ENCODE measurements at regions not wholly inside any gene's neighbourhood (a gene's known extent, or its start where the extent isn't known, plus 50 kb on each side); places are given as distances from the start of the nearest gene placed in this dataset.

GRCh38 chr2:145119225-145119624, 599.3 kb upstream of the ZEB2 start:
- Histone ChIP-seq H3K4me1 (ENCODE audit: insufficient read depth) (no peaks in the 10 kb centered on the region), H3K27ac (ENCODE audit: low read depth) (no peak overlapping the region), H3K4me3 (ENCODE audit: low read depth, low read length) (no peak overlapping the region), H3K36me3 (ENCODE audit: insufficient read depth) (no peaks in the 10 kb centered on the region)
- 98% methylated on average over 1 of the region's 1 CpG for WGBS
- DNase-seq (ENCODE audit: extremely low spot score), result no peak

GRCh38 chr2:145116834-145117725, 597.2 kb upstream of the ZEB2 start:
- Histone ChIP-seq H3K4me1 (ENCODE audit: insufficient read depth) (no peaks in the 10 kb centered on the region), H3K36me3 (ENCODE audit: insufficient read depth) (no peaks in the 10 kb centered on the region), H3K27ac (ENCODE audit: low read depth) (no peak overlapping the region), H3K4me3 (ENCODE audit: low read depth, low read length) (no peak overlapping the region)
- WGBS, result 76% methylated on average over 5 of the region's 5 CpGs
- no peak for DNase-seq (ENCODE audit: extremely low spot score)

DNA sequence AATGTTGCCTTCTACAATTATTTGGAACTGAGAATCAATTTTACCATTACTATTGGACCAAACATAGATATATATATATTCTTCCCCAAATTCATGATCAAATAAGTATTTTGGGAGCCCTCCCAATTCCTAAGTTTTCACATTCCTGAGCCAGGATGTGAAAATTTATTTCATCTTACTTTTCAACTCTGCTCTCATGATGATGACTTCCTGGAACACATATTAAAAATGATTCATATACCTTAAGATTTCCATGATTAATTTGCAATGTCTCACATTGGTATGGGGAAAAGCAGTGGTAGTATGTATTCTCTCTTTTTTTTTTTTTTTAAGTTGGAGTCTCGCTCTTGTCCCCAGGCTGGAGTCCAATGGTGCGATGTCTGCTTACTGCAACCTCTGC, 596.1 kb upstream of the ZEB2 start:
- Histone ChIP-seq H3K27ac (ENCODE audit: low read depth) (no peak overlapping the region), H3K36me3 (ENCODE audit: insufficient read depth) (no peaks in the 10 kb centered on the region), H3K4me1 (ENCODE audit: insufficient read depth) (no peaks in the 10 kb centered on the region), H3K4me3 (ENCODE audit: low read depth, low read length) (no peak overlapping the region)
- DNase-seq (ENCODE audit: extremely low spot score), result no peak
- WGBS, result 100% methylated on average over 2 of the region's 2 CpGs

DNA sequence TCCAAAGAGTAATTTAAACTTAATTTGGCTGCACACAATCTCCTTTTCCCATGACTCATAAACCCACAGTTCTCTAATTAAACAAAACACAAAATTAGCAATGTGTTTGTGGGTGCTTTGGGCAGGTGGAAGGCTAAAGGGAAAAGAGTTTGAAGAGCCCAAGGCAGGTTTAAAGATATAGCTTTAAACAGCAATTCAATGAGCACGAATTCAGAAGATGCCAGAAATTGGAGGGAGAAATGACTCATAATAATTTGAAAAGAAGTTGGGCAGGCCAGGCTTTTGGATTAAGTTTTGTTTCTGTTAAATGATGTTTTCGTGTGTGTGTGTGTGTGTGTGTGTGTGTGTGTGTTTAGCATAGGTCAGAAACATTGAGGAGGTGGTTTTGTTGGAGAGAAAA, 594.8 kb upstream of the ZEB2 start:
- H3K4me1 ChIP-seq (ENCODE audit: insufficient read depth), result no peaks in the 10 kb centered on the region
- no peak overlapping the region for H3K27ac ChIP-seq (ENCODE audit: low read depth)
- H3K36me3 ChIP-seq (ENCODE audit: insufficient read depth), result no peaks in the 10 kb centered on the region
- 50% methylated on average over 2 of the region's 2 CpGs for WGBS
- no peak overlapping the region for H3K4me3 ChIP-seq (ENCODE audit: low read depth, low read length)
- DNase-seq (ENCODE audit: extremely low spot score), result no peak

DNA sequence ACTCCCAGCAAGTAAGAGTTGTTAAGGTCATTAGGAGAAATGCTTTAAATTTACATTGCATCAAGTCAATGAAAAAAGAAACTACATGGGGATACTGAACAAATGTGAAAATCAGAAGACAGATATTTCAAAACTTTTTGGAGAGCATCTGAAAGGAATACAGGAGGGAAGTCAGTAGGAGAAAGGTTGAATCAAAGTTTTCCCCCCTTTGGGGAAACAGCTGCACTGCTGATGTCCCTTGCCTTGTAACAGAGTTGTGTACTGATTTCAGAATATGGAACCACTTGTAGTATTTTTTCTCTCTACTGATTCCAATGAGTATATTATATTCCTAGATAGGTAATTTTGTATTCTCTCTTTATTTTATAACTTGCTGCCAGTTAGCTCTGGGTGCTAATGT, 592.5 kb upstream of the ZEB2 start:
- Histone ChIP-seq H3K27ac (ENCODE audit: low read depth) (no peak overlapping the region), H3K4me1 (ENCODE audit: insufficient read depth) (no peaks in the 10 kb centered on the region), H3K4me3 (ENCODE audit: low read depth, low read length) (no peak overlapping the region), H3K36me3 (ENCODE audit: insufficient read depth) (no peaks in the 10 kb centered on the region)
- DNase-seq (ENCODE audit: extremely low spot score), result no peak

- no peak overlapping the region for H3K27ac ChIP-seq (ENCODE audit: low read depth)
- H3K36me3 ChIP-seq (ENCODE audit: insufficient read depth), result no peaks in the 10 kb centered on the region
- H3K4me1 ChIP-seq (ENCODE audit: insufficient read depth), result no peaks in the 10 kb centered on the region
- 93% methylated on average over 3 of the region's 3 CpGs for WGBS
- no peak for DNase-seq (ENCODE audit: extremely low spot score)
- no peak overlapping the region for H3K4me3 ChIP-seq (ENCODE audit: low read depth, low read length)
These were observed 590.9 kb upstream of the ZEB2 start for GRCh38 chr2:145110668-145111356.

DNA sequence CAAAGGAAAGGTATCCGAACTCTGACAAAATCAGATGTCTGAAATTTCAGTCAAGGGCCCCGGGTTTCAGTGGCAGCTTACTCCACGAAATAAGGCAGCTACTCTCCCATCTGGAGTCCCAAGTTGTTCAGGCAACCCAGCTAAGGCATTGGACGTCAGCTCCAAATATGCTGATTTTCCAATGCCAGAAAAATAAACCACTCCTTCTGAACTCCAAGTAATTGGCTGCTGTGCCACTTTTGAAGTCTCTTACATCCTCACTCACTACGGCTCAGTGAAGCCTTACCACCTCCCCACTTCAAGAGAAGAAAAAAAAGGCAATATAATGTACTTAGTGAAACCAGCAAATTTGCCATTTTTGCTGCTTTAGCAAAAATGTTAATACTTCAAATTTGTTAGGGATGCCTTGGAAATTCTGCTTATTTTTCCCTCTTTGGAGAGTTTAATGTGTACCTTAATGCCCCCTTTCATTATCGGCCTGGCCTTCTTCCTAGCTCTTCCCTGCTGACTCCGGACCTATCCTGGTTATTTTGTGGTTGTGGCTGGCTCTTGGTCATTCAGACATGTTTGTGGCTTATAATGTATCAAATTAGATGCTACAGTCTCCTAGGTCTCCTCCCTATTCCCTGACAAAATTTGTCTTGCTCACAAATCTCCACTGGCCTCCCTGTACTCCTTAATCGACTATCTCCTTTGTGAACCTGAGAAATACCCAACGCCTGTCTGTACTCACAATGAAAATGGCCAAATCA, 589.2 kb upstream of the ZEB2 start:
- DNase-seq (ENCODE audit: extremely low spot score), result no peak
- no peak overlapping the region for H3K27ac ChIP-seq (ENCODE audit: low read depth)
- H3K4me1 ChIP-seq (ENCODE audit: insufficient read depth), result no peaks in the 10 kb centered on the region
- 93% methylated on average over 9 of the region's 9 CpGs for WGBS
- no peak overlapping the region for H3K4me3 ChIP-seq (ENCODE audit: low read depth, low read length)
- no peaks in the 10 kb centered on the region for H3K36me3 ChIP-seq (ENCODE audit: insufficient read depth)

DNA sequence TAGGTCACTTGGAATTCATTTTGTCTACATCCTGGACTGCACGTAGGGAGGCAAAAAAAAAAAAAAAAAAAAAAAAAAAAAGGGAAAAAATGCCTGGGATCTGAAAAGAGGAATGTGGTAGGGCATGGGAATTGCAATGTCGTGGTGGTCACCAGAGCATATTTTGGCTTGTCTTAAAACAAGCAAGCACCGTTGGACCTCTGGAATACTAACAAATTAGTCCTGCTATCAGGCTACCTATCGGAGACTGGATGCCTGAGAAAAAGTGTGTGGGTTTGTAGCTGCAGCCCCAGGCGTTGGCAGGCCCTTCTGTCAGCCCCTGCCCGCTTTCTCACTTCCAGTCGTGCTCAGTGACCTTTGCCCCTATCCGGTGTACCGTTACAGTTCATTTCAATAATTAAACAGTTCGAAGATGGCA, 588.5 kb upstream of the ZEB2 start:
- 77% methylated on average over 10 of the region's 10 CpGs for WGBS
- DNase-seq (ENCODE audit: extremely low spot score), result no peak
- Histone ChIP-seq H3K4me1 (ENCODE audit: insufficient read depth) (no peaks in the 10 kb centered on the region), H3K27ac (ENCODE audit: low read depth) (no peak overlapping the region), H3K4me3 (ENCODE audit: low read depth, low read length) (no peak overlapping the region), H3K36me3 (ENCODE audit: insufficient read depth) (no peaks in the 10 kb centered on the region)

DNA sequence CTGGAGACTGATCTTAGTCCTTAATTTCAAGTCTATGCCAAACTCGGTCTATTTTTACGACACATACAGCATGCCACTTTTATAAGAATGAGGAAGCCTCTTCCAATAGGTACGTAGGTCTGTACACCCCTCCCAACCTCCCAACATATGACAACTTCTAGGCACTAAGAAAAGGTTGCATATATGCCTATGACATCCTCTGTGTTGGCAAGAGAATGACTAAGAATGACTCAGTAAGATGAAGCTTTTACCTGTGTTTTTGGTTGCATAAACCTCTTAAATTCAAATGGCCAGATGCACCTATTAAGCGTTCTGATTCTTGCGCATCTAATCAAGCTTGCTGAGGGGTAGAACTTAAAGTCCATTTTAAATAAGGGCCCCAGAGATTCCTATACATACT, 586.4 kb upstream of the ZEB2 start:
- DNase-seq (ENCODE audit: extremely low spot score), result no peak
- 96% methylated on average over 5 of the region's 5 CpGs for WGBS

GRCh38 chr2:145102706-145103105, 582.8 kb upstream of the ZEB2 start:
- Histone ChIP-seq H3K36me3 (ENCODE audit: insufficient read depth) (no peaks in the 10 kb centered on the region), H3K27ac (ENCODE audit: low read depth) (no peak overlapping the region), H3K4me1 (ENCODE audit: insufficient read depth) (no peaks in the 10 kb centered on the region), H3K4me3 (ENCODE audit: low read depth, low read length) (no peak overlapping the region)
- DNase-seq (ENCODE audit: extremely low spot score), result no peak
- WGBS, result 90% methylated on average over 2 of the region's 2 CpGs

More for the DNA sequence above, 586.4 kb upstream of the ZEB2 start:
- no peak overlapping the region for H3K27ac ChIP-seq (ENCODE audit: low read depth)
- H3K4me3 ChIP-seq (ENCODE audit: low read depth, low read length), result no peak overlapping the region
- no peaks in the 10 kb centered on the region for H3K36me3 ChIP-seq (ENCODE audit: insufficient read depth)
- H3K4me1 ChIP-seq (ENCODE audit: insufficient read depth), result no peaks in the 10 kb centered on the region

DNA sequence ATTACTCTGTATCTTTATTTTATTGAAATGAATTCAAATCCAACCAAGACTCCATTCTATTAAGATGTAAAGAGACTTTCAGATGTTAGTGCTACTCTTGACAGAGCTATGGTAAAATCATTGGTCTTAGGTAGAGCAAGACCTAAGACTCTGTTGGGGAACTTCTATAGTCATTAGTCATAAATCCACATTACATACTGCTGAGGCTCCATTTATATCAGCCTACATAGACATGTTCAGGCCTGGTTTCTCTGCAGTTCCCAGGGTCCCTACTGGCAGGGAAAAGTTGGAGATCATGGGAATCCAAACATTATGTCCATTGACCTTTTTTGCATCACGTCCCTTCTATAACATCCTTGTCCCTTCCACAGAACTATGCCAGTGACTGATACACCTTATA, 580.4 kb upstream of the ZEB2 start:
- DNase-seq (ENCODE audit: extremely low spot score), result no peak
- Histone ChIP-seq H3K4me1 (ENCODE audit: insufficient read depth) (no peaks in the 10 kb centered on the region), H3K4me3 (ENCODE audit: low read depth, low read length) (no peak overlapping the region), H3K27ac (ENCODE audit: low read depth) (no peak overlapping the region), H3K36me3 (ENCODE audit: insufficient read depth) (no peaks in the 10 kb centered on the region)
- 100% methylated on average over 1 of the region's 1 CpG for WGBS

DNA sequence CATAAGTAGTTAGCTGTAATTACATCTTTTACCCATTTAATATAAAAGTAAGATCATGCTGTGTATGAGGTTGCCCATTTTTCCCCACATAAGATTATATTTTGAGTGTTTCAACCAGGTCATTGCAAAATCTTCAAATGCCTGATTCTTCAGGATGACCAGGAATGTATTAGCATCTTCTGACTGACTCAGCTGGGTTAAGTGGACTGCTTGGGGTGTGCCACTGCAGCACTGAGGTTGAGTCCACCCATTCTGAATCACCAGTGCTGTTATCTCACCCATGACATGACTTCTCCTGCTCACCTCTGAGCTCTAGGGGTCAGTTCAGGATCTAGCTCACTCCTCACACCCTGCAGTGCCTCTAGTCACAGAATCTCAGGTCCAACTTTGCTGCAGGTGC, 576.7 kb upstream of the ZEB2 start:
- Histone ChIP-seq H3K36me3 (ENCODE audit: insufficient read depth) (no peaks in the 10 kb centered on the region), H3K27ac (ENCODE audit: low read depth) (no peak overlapping the region), H3K4me1 (ENCODE audit: insufficient read depth) (no peaks in the 10 kb centered on the region), H3K4me3 (ENCODE audit: low read depth, low read length) (no peak overlapping the region)
- no peak for DNase-seq (ENCODE audit: extremely low spot score)

GRCh38 chr2:145095641-145096435, 575.9 kb upstream of the ZEB2 start:
- DNase-seq (ENCODE audit: extremely low spot score), result no peak
- Histone ChIP-seq H3K4me3 (ENCODE audit: low read depth, low read length) (no peak overlapping the region), H3K36me3 (ENCODE audit: insufficient read depth) (no peaks in the 10 kb centered on the region), H3K4me1 (ENCODE audit: insufficient read depth) (no peaks in the 10 kb centered on the region), H3K27ac (ENCODE audit: low read depth) (no peak overlapping the region)
- WGBS, result 86% methylated on average over 3 of the region's 3 CpGs
